ENCODE measurements at regions not wholly inside any gene's neighbourhood (a gene's known extent, or its start where the extent isn't known, plus 50 kb on each side); places are given as distances from the start of the nearest gene placed in this dataset.

GRCh38 chr2:172329416-172329773, 98.0 kb upstream of the ITGA6 start:
- DNase-seq (ENCODE audit: low read depth): no peak

GRCh38 chr2:172329774-172330671, 97.4 kb upstream of the ITGA6 start:
- no peak for DNase-seq (ENCODE audit: low read depth)

DNA sequence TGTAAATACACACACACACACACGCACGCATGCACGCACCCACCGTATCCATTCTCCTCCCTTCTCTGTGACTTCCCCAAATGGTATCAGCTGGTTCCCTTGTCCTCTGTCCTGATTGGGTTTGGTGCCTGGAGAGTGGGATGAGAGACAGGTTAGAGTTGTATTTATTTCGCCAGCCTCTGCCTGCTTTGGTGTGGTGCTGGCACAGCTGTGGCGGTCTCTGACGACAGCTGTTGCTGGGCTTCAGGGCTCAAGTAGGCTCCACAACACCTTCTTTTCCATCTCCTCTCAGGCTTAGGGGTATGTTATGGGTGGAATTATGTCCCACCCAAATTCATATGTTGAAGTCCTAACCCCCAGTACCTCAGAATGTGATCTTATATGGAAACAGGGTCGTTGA, 94.9 kb upstream of the ITGA6 start:
- no peak for DNase-seq (ENCODE audit: low read depth)

GRCh38 chr2:172333235-172333977, 94.0 kb upstream of the ITGA6 start:
- no peak for DNase-seq (ENCODE audit: low read depth)

GRCh38 chr2:172333978-172334330, 93.4 kb upstream of the ITGA6 start:
- DNase-seq (ENCODE audit: low read depth): no peak

DNA sequence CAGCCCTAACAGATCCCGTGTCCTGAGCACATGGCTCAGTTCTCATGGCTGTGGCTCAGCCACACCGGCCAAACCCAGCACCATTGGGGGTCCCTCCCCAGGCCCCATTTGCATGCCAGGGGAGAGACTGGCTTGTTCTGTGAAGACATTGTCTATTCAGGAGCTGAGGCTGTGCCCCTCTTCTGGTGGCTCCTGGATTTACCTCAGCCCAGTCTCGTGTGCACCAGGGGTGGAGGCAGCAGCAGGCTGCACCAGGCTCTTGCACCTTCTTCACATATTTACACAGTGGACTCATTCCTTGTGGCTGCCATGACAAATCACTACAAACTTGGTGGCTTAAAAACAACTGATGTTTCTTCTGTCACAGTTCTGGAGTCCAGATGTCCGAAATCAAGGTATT, 92.4 kb upstream of the ITGA6 start:
- no peak for DNase-seq (ENCODE audit: low read depth)

DNA sequence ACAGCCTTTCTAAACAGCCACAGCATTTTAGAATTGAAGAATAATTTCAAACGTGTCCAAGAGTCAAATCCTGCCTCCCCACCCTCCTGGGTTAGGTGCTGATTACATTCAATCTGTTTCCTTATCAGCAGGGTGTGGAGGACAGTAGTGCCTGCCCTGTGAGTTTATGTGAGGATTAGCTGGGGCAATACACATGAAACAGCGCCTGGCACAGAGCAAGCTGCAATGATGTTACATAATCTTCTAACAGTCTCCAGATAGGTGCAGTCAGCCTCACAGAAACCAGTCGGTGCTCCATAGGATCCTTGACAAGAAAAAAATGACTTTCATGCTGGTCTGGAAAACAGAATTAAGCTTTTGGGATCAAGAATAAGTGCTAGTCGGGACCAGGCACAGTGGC, 91.7 kb upstream of the ITGA6 start:
- no peak for DNase-seq (ENCODE audit: low read depth)

DNA sequence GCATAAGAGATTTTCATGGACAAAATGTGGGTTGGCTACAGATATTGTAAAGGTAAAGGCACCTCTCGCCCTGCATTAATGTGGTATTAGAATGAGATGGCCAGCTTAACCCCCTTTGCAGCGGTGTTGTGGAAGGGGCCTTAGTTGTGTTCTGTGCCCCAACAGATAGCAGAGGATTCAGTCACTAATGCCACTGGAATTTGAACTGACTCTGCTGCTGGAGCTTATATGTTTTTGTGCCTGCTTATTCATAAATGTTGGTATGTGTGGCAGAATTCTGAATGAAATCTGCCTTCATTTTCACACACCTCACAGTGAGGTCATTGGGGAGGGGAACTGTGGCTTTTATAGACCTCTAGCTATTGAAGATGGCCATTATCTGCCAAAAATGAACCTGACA, 90.7 kb upstream of the ITGA6 start:
- no peak for DNase-seq (ENCODE audit: low read depth)

DNA sequence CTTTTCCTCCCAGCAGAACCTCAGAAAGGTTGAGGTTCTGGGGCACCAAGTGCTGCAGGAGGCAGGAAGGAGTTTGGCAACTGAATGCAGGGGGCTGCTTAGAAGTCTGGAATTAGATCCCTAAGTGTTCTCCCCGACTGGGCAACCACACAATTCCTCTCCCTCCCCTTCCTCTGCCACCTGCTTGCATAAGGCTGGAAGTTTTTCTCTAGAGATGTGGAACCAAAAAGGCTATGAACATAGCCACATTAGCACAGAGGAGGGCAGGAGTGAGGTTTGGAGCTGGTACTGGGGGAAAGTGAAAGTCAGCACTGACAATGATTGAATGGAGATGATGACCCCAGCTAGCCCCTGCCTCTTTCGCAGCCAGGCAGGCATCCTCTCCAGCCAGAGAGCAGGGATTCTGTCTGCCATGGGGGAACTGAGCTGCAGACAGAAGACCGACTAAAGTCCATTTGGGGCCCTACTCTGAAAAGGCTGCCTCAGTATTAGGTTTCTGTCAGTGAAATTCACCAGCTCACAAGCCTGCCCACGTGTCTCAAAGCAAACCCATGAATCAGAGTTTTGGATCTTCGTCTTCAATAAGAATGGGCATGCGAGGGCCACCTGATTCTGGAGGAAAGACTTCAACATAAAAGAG, 87.9 kb upstream of the ITGA6 start:
- no peak for DNase-seq (ENCODE audit: low read depth)

DNA sequence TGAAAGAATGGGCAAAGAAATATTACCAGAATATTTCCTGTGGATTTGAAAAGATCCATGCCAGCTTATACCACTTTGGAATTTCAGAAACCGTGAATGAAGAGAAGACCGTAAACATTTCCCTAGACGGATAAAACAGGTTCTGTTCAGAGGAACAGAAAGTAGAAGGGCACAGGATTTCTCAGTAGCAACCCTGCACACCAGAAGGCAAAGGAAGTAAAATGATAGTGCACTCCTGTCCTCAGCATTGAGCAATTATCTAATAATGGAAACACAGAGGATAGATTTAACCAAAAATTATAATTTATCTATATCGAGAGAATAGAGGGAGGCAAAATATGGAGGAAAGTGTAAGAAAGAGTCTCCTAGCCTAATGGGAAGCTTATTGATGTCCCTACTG, 87.0 kb upstream of the ITGA6 start:
- DNase-seq (ENCODE audit: low read depth): no peak

DNA sequence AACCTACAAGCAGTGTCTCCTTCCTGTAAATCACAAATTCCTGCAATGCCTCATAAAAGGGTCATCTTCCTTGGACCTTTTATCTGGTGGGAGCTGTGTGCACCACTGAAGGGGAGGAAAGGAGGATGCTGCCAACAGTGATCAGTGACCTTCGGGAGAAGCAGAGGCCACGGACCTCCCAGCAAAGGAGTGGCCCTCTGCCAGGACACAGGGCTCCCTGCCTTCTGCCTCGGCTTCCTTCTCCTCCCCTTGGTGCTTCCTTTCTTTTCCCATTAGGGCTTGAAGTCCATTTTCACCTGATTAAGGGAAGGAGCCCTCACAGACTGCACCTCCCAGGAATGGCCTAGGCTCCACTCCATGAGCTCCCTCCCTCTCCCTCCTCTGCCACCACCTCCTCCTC, 85.3 kb upstream of the ITGA6 start:
- DNase-seq (ENCODE audit: low read depth): no peak

- no peak for DNase-seq (ENCODE audit: low read depth)
Observed at GRCh38 chr2:172342611-172343010, 84.8 kb upstream of the ITGA6 start.

- no peak for DNase-seq (ENCODE audit: low read depth)
Observed at GRCh38 chr2:172344159-172344558, 83.2 kb upstream of the ITGA6 start.

DNA sequence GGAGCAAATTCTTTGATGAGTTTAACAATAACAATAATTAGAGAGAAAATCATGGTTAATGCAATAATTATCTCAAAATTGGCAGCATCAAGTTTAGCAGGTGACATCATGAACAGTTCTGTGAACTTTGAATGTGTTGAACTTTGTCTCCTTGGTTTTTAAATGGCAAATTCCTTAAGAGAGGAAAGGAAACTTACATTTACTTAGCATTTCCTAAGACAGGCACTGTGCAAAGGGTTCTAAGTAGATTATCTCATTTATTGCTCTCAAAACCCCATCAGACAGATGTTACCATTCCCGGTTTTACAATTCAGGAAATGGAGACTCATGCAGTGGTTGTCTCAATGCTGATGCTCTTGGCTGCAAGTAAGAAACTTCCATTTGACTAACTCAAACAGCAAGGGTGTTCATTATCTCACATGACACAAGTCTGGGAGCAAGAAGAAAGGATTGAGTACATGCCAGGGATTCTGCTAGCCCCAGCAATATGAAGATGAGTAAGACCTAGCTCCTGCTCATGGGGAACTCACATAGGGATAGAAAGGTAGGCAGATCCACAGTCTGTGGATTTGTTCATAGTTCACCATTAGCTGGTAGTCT, 81.3 kb upstream of the ITGA6 start:
- no peak for DNase-seq (ENCODE audit: low read depth)

GRCh38 chr2:172348555-172349288, 78.7 kb upstream of the ITGA6 start:
- no peak for DNase-seq (ENCODE audit: low read depth)

GRCh38 chr2:172350839-172351479, 76.4 kb upstream of the ITGA6 start:
- no peak for DNase-seq (ENCODE audit: low read depth)

- no peak for DNase-seq (ENCODE audit: low read depth)
Observed at GRCh38 chr2:172351586-172351985, 75.8 kb upstream of the ITGA6 start.

GRCh38 chr2:172354347-172354746, 73.0 kb upstream of the ITGA6 start:
- no peak for DNase-seq (ENCODE audit: low read depth)

DNA sequence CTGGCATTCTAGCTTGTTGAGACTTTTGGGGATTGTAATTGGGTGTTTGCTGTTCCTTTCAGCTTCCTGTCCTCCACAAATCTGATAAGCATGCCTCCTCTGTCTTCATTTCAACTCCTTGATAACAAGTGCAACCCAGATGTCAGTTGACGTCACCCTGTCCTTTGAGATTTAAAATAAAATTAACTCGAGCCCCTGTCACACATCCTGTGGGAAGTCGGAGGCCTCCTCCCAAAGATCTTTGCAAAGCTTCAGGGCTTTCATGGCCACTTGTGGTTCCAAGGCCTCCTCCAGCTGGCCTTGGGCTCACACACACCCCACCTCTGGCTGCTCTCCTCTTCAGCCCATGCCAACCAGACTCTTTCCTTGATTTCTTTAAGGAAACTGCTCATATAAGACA, 69.9 kb upstream of the ITGA6 start:
- no peak for DNase-seq (ENCODE audit: low read depth)

DNA sequence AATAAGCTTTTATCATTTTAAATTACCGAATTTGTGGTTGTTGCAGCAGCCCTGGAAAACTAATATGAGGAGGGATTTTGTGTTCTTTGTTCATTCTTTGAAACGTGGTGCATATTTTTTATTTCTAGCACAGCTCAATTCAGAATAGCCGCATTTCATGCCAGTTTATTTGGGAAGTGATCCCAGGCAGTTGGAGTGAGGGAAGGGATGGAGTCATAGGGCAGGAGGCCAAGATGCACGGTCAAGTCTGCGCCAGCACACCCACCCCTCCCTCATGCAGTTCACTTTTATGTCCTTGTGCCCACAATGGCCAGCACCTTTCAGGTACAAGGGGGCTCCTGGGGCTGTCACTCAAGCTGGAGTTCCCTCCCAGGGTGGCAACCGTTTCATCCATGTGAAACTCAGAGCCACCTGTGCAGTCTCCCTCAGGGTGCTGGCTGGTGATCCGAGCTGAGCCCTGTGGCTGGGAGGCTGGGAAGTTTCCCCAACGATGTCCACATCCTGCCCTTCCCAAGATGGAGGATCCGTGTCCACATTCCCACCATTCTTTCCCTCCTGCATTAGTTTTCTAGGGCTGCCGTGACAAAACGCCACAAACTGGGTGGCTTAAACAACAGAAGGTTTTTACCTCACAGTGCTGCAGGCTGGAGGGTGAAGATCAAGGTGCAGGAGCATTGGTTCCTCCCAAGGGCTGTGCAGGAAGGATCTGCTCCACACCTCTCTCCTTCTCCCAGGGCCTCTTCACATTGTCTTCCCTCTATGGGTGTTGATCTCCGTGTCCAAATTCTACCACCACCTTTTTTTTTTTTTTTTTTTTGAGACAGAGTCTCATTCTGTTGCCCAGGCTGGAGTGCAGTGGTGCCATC, 68.5 kb upstream of the ITGA6 start:
- DNase-seq (ENCODE audit: low read depth): no peak

GRCh38 chr2:172361360-172361759, 66.0 kb upstream of the ITGA6 start:
- no peak for DNase-seq (ENCODE audit: low read depth)

Data from stimulated activated CD8-positive, alpha-beta memory T cell treated with anti-CD3 and anti-CD28 coated beads, Interleukin-7, amount 100 ng/mL, for 24 hours (primary cell).